GM21786 (cell line): ENCODE measurements at regions not wholly inside any gene's neighbourhood (a gene's known extent, or its start where the extent isn't known, plus 50 kb on each side); places are given as distances from the start of the nearest gene placed in this dataset.
A peak's percentile ranks its signal among the peaks of the same experiment; 100 is the strongest.

Source experiments
- ATAC-seq: cut with Tn5 transposase; IDR thresholded peaks from one replicate; pipeline ENCODE4 v1.9.1; 2021; ENCODE audit not compliant: unreplicated experiment

GRCh38 chr4:57916479-57916878 lies 806.3 kb upstream of the IGFBP7 start:
- ATAC-seq = no peak

- no peak for ATAC-seq
These were observed 801.0 kb upstream of the IGFBP7 start for GRCh38 chr4:57911203-57911602.

- no peak for ATAC-seq
These were observed 800.0 kb upstream of the IGFBP7 start for GRCh38 chr4:57910151-57910550.

- no peak for ATAC-seq
These were observed 795.8 kb upstream of the IGFBP7 start for GRCh38 chr4:57905965-57906364.

GRCh38 chr4:57877047-57877458 lies 766.9 kb upstream of the IGFBP7 start:
- ATAC-seq = no peak

GRCh38 chr4:57875829-57876392 lies 765.7 kb upstream of the IGFBP7 start:
- no peak for ATAC-seq

GRCh38 chr4:57866468-57867171 lies 756.4 kb upstream of the IGFBP7 start:
- ATAC-seq = no peak

GRCh38 chr4:57865264-57865663 lies 755.1 kb upstream of the IGFBP7 start:
- peak; percentile 94 for ATAC-seq

- ATAC-seq = peak; percentile 70
These were observed 744.6 kb upstream of the IGFBP7 start for GRCh38 chr4:57854748-57855147.

GRCh38 chr4:57850141-57850540 lies 740.0 kb upstream of the IGFBP7 start:
- no peak for ATAC-seq

GRCh38 chr4:57832083-57832482 lies 721.9 kb upstream of the IGFBP7 start:
- ATAC-seq = no peak

GRCh38 chr4:57789666-57790065 lies 679.5 kb upstream of the IGFBP7 start:
- no peak for ATAC-seq

- ATAC-seq = no peak
These were observed 667.7 kb upstream of the IGFBP7 start for GRCh38 chr4:57777876-57778275.

GRCh38 chr4:57774681-57775080 lies 664.5 kb upstream of the IGFBP7 start:
- ATAC-seq = no peak

- ATAC-seq = no peak
These were observed 664.0 kb upstream of the IGFBP7 start for GRCh38 chr4:57774171-57774570.

GRCh38 chr4:57766341-57766740 lies 656.2 kb upstream of the IGFBP7 start:
- ATAC-seq = no peak

- ATAC-seq = no peak
These were observed 654.7 kb upstream of the IGFBP7 start for GRCh38 chr4:57764856-57765255.

- ATAC-seq = no peak
These were observed 652.9 kb upstream of the IGFBP7 start for GRCh38 chr4:57763070-57763469.

GRCh38 chr4:57740625-57741190 lies 630.5 kb upstream of the IGFBP7 start:
- ATAC-seq = no peak

GRCh38 chr4:57736781-57737180 lies 626.6 kb upstream of the IGFBP7 start:
- no peak for ATAC-seq

GRCh38 chr4:57734104-57734670 lies 624.0 kb upstream of the IGFBP7 start:
- no peak for ATAC-seq
